KMS-11 (cell line): ENCODE measurements at regions not wholly inside any gene's neighbourhood (a gene's known extent, or its start where the extent isn't known, plus 50 kb on each side); places are given as distances from the start of the nearest gene placed in this dataset.

Experiments used
- H2AFZ ChIP-seq: fragments of 200-600 bp; sonication (generic); 2 replicates; pipeline ENCODE4 v1.6.1; 2016; ENCODE audit warnings: antibody characterized with exemption, mixed run types, low read depth
- H3K27ac ChIP-seq: fragments of 200-600 bp; sonication (generic); 2 replicates; pipeline ENCODE4 v1.6.1; 2016; ENCODE audit warnings: mild to moderate bottlenecking, mixed run types
- H3K27me3 ChIP-seq: fragments of 200-600 bp; sonication (generic); 2 replicates; pipeline ENCODE4 v1.6.1; 2017; ENCODE audit warnings: mild to moderate bottlenecking, low read depth, mixed run types, moderate library complexity; ENCODE audit not compliant: insufficient read depth
- H3K36me3 ChIP-seq: fragments of 200-600 bp; sonication (generic); 2 replicates; pipeline ENCODE4 v1.6.1; 2017; ENCODE audit warnings: mild to moderate bottlenecking, mixed run types; ENCODE audit not compliant: insufficient read depth
- H3K4me1 ChIP-seq: fragments of 200-600 bp; sonication (generic); 2 replicates; pipeline ENCODE4 v1.6.1; 2016; ENCODE audit warnings: mild to moderate bottlenecking, low read depth, mixed run types; ENCODE audit not compliant: poor library complexity, severe bottlenecking
- H3K4me2 ChIP-seq: fragments of 200-600 bp; sonication (generic); 2 replicates; pipeline ENCODE4 v1.7.0; 2016; ENCODE audit warnings: mild to moderate bottlenecking, mixed run types
- H3K4me3 ChIP-seq: fragments of 200-600 bp; sonication (generic); IDR thresholded peaks from 2 replicates; pipeline ENCODE4 v1.6.1; 2017; ENCODE audit warnings: low read depth, low read length, mixed read lengths; ENCODE audit not compliant: insufficient read depth
- H3K79me2 ChIP-seq: fragments of 200-600 bp; sonication (generic); 2 replicates; pipeline ENCODE4 v1.6.1; 2016; ENCODE audit warnings: low read depth, mixed run types; ENCODE audit not compliant: insufficient read depth
- H3K9ac ChIP-seq: fragments of 200-600 bp; sonication (generic); 2 replicates; pipeline ENCODE4 v1.6.1; 2016; ENCODE audit warnings: mild to moderate bottlenecking, mixed run types
- H4K20me1 ChIP-seq: fragments of 200-600 bp; sonication (generic); 2 replicates; pipeline ENCODE4 v1.6.1; 2016; ENCODE audit warnings: mild to moderate bottlenecking, mixed run types; ENCODE audit not compliant: insufficient read depth
- CTCF ChIP-seq: fragments of 200-600 bp; sonication (generic); conservative IDR thresholded peaks from 2 replicates; pipeline ENCODE4 v1.6.1; 2017; ENCODE audit warnings: low read depth, mild to moderate bottlenecking, antibody characterized with exemption, low read length, moderate library complexity, mixed read lengths

- Histone ChIP-seq H4K20me1 (no peaks in the 10 kb centered on the region), H3K4me1 (no peaks in the 10 kb centered on the region), H2AFZ (no peak overlapping the region), H3K4me2 (no peak overlapping the region), H3K36me3 (no peaks in the 10 kb centered on the region), H3K9ac (no peak overlapping the region), H3K27me3 (no peaks in the 10 kb centered on the region), H3K4me3 (no peak overlapping the region), H3K27ac (no peak overlapping the region), H3K79me2 (no peaks in the 10 kb centered on the region)
- TF ChIP-seq CTCF: no peak
Observed at GRCh38 chr6:48188158-48188557, 77.2 kb upstream of the PTCHD4 start.

- H3K27ac ChIP-seq: no peak overlapping the region
- H3K4me2 ChIP-seq: no peak overlapping the region
- H3K27me3 ChIP-seq: no peaks in the 10 kb centered on the region
- H3K4me3 ChIP-seq: no peak overlapping the region
- H2AFZ ChIP-seq: no peak overlapping the region
- no peaks in the 10 kb centered on the region for H3K4me1 ChIP-seq
- H4K20me1 ChIP-seq: no peaks in the 10 kb centered on the region
- TF ChIP-seq CTCF: no peak
- H3K36me3 ChIP-seq: no peaks in the 10 kb centered on the region
- no peaks in the 10 kb centered on the region for H3K79me2 ChIP-seq
- H3K9ac ChIP-seq: no peak overlapping the region
Observed at GRCh38 chr6:48186746-48187145, 75.7 kb upstream of the PTCHD4 start.

GRCh38 chr6:48184648-48185047, 73.7 kb upstream of the PTCHD4 start:
- Histone ChIP-seq H3K4me2 (no peak overlapping the region), H3K36me3 (no peaks in the 10 kb centered on the region), H3K27ac (no peak overlapping the region), H3K4me1 (no peaks in the 10 kb centered on the region), H3K79me2 (no peaks in the 10 kb centered on the region), H4K20me1 (no peaks in the 10 kb centered on the region), H3K4me3 (no peak overlapping the region), H3K27me3 (no peaks in the 10 kb centered on the region), H2AFZ (no peak overlapping the region), H3K9ac (no peak overlapping the region)
- TF ChIP-seq CTCF: no peak

GRCh38 chr6:48183811-48184605, 73.0 kb upstream of the PTCHD4 start:
- H3K36me3 ChIP-seq: no peaks in the 10 kb centered on the region
- no peak overlapping the region for H3K4me3 ChIP-seq
- no peak overlapping the region for H3K27ac ChIP-seq
- H3K27me3 ChIP-seq: no peaks in the 10 kb centered on the region
- H3K4me1 ChIP-seq: no peaks in the 10 kb centered on the region
- H4K20me1 ChIP-seq: no peaks in the 10 kb centered on the region
- no peaks in the 10 kb centered on the region for H3K79me2 ChIP-seq
- no peak overlapping the region for H2AFZ ChIP-seq
- no peak for TF ChIP-seq CTCF
- H3K4me2 ChIP-seq: no peak overlapping the region
- no peak overlapping the region for H3K9ac ChIP-seq
